Brain microvascular endothelial cell (primary cell): ENCODE measurements at regions not wholly inside any gene's neighbourhood (a gene's known extent, or its start where the extent isn't known, plus 50 kb on each side); places are given as distances from the start of the nearest gene placed in this dataset.
"Not testable (repeated sequence)": the region's sequence is repeated elsewhere in the genome, so short reads cannot be mapped to it uniquely, and the experiment has no call there.

Source experiments
- DNase-seq: peaks from one replicate; pipeline ENCODE4 v3.0.0-alpha.2; 2020
- H3K27ac ChIP-seq: fragments of 250-450 bp; sonication (Bioruptor Pico); 2 replicates; pipeline ENCODE4 v1.5.1; 2020; ENCODE audit warnings: mild to moderate bottlenecking, moderate library complexity
- H3K27me3 ChIP-seq: fragments of 250-450 bp; sonication (Bioruptor Pico); replicated peaks from 2 replicates; pipeline ENCODE4 v1.5.1; 2020; ENCODE audit warnings: mild to moderate bottlenecking
- H3K36me3 ChIP-seq: fragments of 250-450 bp; sonication (Bioruptor Pico); replicated peaks from 2 replicates; pipeline ENCODE4 v1.5.1; 2020; ENCODE audit warnings: mild to moderate bottlenecking
- H3K4me3 ChIP-seq: 2 replicates; pipeline ENCODE4 v1.5.1; 2011; ENCODE audit warnings: low read depth, mild to moderate bottlenecking, control low read depth, low read length, moderate library complexity
- CTCF ChIP-seq: IDR thresholded peaks from 2 replicates; pipeline ENCODE4 v1.5.1; 2011; ENCODE audit warnings: low read depth, mild to moderate bottlenecking, moderate library complexity, low read length, control low read depth, inconsistent platforms; ENCODE audit errors: missing control alignments
- in situ Hi-C: cut with HindIII; loops from 2 replicates; pipeline ENCODE4 v1.10.0; 2017; ENCODE audit warnings: low sequenced_read_pairs, low pct_ligation_motif_present

GRCh38 chr10:4396401-4397283 is 429.4 kb upstream of the AKR1E2 start:
- Histone ChIP-seq H3K4me3 (no peak overlapping the region), H3K36me3 (no peaks in the 10 kb centered on the region), H3K27me3 (no peaks in the 10 kb centered on the region), H3K27ac (no peak overlapping the region)
- no peak for TF ChIP-seq CTCF
- in situ Hi-C loops = no loop called here
- DNase-seq = no peak

GRCh38 chr10:4395731-4396130 is 430.3 kb upstream of the AKR1E2 start:
- TF ChIP-seq CTCF = no peak
- DNase-seq = no peak
- in situ Hi-C loops = no loop called here
- H3K27me3 ChIP-seq = no peaks in the 10 kb centered on the region
- no peak overlapping the region for H3K27ac ChIP-seq
- H3K36me3 ChIP-seq = no peaks in the 10 kb centered on the region
- no peak overlapping the region for H3K4me3 ChIP-seq

GRCh38 chr10:4394455-4394854 is 431.6 kb upstream of the AKR1E2 start:
- H3K27ac ChIP-seq, in situ Hi-C loops, DNase-seq, H3K36me3 ChIP-seq, H3K4me3 ChIP-seq, H3K27me3 ChIP-seq: not testable (repeated sequence)

- in situ Hi-C loops = no loop called here
- peak; percentile 47 for TF ChIP-seq CTCF
- no peak for DNase-seq
Observed at GRCh38 chr10:4391683-4392082, 434.3 kb upstream of the AKR1E2 start.

GRCh38 chr10:4390219-4390618 is 435.8 kb upstream of the AKR1E2 start:
- H3K4me3 ChIP-seq = no peak overlapping the region
- in situ Hi-C loops = no loop called here
- DNase-seq = no peak
- H3K36me3 ChIP-seq = no peaks in the 10 kb centered on the region
- H3K27ac ChIP-seq = no peak overlapping the region
- TF ChIP-seq CTCF = no peak
- H3K27me3 ChIP-seq = no peaks in the 10 kb centered on the region

More at GRCh38 chr10:4391683-4392082, 434.3 kb upstream of the AKR1E2 start:
- Histone ChIP-seq H3K27ac (no peak overlapping the region), H3K36me3 (no peaks in the 10 kb centered on the region), H3K27me3 (no peaks in the 10 kb centered on the region), H3K4me3 (no peak overlapping the region)

- in situ Hi-C loops = no loop called here
- Histone ChIP-seq H3K36me3 (no peaks in the 10 kb centered on the region), H3K4me3 (no peak overlapping the region), H3K27ac (no peak overlapping the region), H3K27me3 (no peaks in the 10 kb centered on the region)
- no peak for DNase-seq
- TF ChIP-seq CTCF = no peak
Observed at GRCh38 chr10:4385231-4385870, 440.7 kb upstream of the AKR1E2 start.
